ENCODE measurements at regions not wholly inside any gene's neighbourhood (a gene's known extent, or its start where the extent isn't known, plus 50 kb on each side); places are given as distances from the start of the nearest gene placed in this dataset.

GRCh38 chr18:45498287-45498658 lies 117.0 kb upstream of the SLC14A2 start:
- in situ Hi-C loops (cut with HindIII; ENCODE audit: low pct_unique_long_range_greater_than_20kb, low sequenced_read_pairs), result no loop called here
- no peak for ATAC-seq
- H3K36me3 ChIP-seq (ENCODE audit: control insufficient read depth, insufficient read depth, low read length), result no peaks in the 10 kb centered on the region
- H3K9me3 ChIP-seq (ENCODE audit: control insufficient read depth, insufficient read depth, low read depth, low read length), result no peaks in the 10 kb centered on the region
- H3K4me3 ChIP-seq (ENCODE audit: low read depth in 2 of 2, low read length in 2 of 2), result no peak overlapping the region
- ChIA-PET POLR2A (no interaction called here), CTCF (interaction anchor here (0.7 kb wide), 1 partner anchor 148 kb away, joined by 4 read pairs; no protein-coding TSS in a partner anchor)
- no peak overlapping the region for H3K27ac ChIP-seq (ENCODE audit: low read length)
- intact Hi-C loops (cut with micrococcal nuclease; ENCODE audit: unreplicated experiment), result no loop called here
- BruUV-seq (replicated peaks), result no TSS peak
- no peaks in the 10 kb centered on the region for H3K4me1 ChIP-seq (ENCODE audit: control insufficient read depth, insufficient read depth, low read length)
- DNase-seq (ENCODE audit: low read depth, low spot score), result no peak
- TF ChIP-seq POLR2AphosphoS5 (IDR thresholded peaks at IDR 0.05; ENCODE audit: low read depth, low read length) (no peak), REST (IDR thresholded peaks at IDR 0.05; ENCODE audit: insufficient read depth in 1 of 2, low read depth in 2 of 2, low read length in 1 of 2) (no peak), TCF7L2 (IDR thresholded peaks at IDR 0.05; ENCODE audit: low read depth, low read length) (no peak), CTCF (IDR thresholded peaks at IDR 0.05) (no peak), SIN3A (IDR thresholded peaks at IDR 0.05; ENCODE audit: borderline replicate concordance, insufficient read depth, low read depth, low read length) (no peak)
- no peaks in the 10 kb centered on the region for H3K27me3 ChIP-seq (ENCODE audit: control insufficient read depth, insufficient read depth, low read length)

GRCh38 chr18:45503990-45504389 lies 111.3 kb upstream of the SLC14A2 start:
- intact Hi-C loops (cut with micrococcal nuclease; ENCODE audit: unreplicated experiment), result no loop called here
- BruUV-seq (replicated peaks), result no TSS peak

More at GRCh38 chr18:45503990-45504389, 111.3 kb upstream of the SLC14A2 start:
- H3K4me3 ChIP-seq (ENCODE audit: low read depth in 2 of 2, low read length in 2 of 2), result no peak overlapping the region
- H3K9me3 ChIP-seq (ENCODE audit: control insufficient read depth, insufficient read depth, low read depth, low read length), result no peaks in the 10 kb centered on the region
- DNase-seq (ENCODE audit: low read depth, low spot score) (no peak), ATAC-seq (no peak)
- no peaks in the 10 kb centered on the region for H3K36me3 ChIP-seq (ENCODE audit: control insufficient read depth, insufficient read depth, low read length)
- H3K27me3 ChIP-seq (ENCODE audit: control insufficient read depth, insufficient read depth, low read length), result no peaks in the 10 kb centered on the region
- in situ Hi-C loops (cut with HindIII; ENCODE audit: low pct_unique_long_range_greater_than_20kb, low sequenced_read_pairs), result no loop called here
- no peak overlapping the region for H3K27ac ChIP-seq (ENCODE audit: low read length)
- POLR2A ChIA-PET, result no interaction called here
- no peak for TF ChIP-seq TCF7L2 (IDR thresholded peaks at IDR 0.05; ENCODE audit: low read depth, low read length)
- no peak for TF ChIP-seq REST (IDR thresholded peaks at IDR 0.05; ENCODE audit: insufficient read depth in 1 of 2, low read depth in 2 of 2, low read length in 1 of 2)
- TF ChIP-seq SIN3A (IDR thresholded peaks at IDR 0.05; ENCODE audit: borderline replicate concordance, insufficient read depth, low read depth, low read length), result no peak
- TF ChIP-seq POLR2AphosphoS5 (IDR thresholded peaks at IDR 0.05; ENCODE audit: low read depth, low read length), result no peak
- no peak for TF ChIP-seq CTCF (IDR thresholded peaks at IDR 0.05)
- CTCF ChIA-PET, result no interaction called here
- no peaks in the 10 kb centered on the region for H3K4me1 ChIP-seq (ENCODE audit: control insufficient read depth, insufficient read depth, low read length)

Measured in Panc1 (cell line).